HCT116 (cell line): ENCODE measurements at regions not wholly inside any gene's neighbourhood (a gene's known extent, or its start where the extent isn't known, plus 50 kb on each side); places are given as distances from the start of the nearest gene placed in this dataset.

ENCODE experiments used
- ATAC-seq: fragments of 200-7000 bp; cut with Tn5 transposase; 2 replicates; pipeline ENCODE4 v1.9.1; 2020; ENCODE audit warnings: mild to moderate bottlenecking, moderate library complexity
- BruUV-seq: library from RNA; stranded (reverse); fragments of 400-500 nt; replicated peaks from 2 replicates; lab custom pipeline; 2021; lab: Mats Ljungman, UMichigan
- CTCF ChIA-PET: fragments of 300-600 bp; sonication (Branson Sonifier 250); formaldehyde crosslinking; loops from one replicate; lab custom pipeline; 2021; ENCODE audit warnings: antibody characterized with exemption; lab: Charles Lee
- POLR2A ChIA-PET: fragments of 300-600, 350-600 bp; sonication (Branson Sonifier 250); formaldehyde crosslinking; loops from one replicate; lab custom pipeline; 2021; ENCODE audit warnings: antibody characterized with exemption; lab: Charles Lee
- RAD21 ChIA-PET, 2 experiments: fragments of 300-600 bp; sonication (Branson Sonifier 250); formaldehyde crosslinking; loops; one replicate each; lab custom pipeline; 2023; ENCODE audit warnings: low total read pairs in 2 of 2; ENCODE audit not compliant: uncharacterized antibody in 2 of 2, unreplicated experiment in 2 of 2, low non-redundant PET in 1 of 2; lab: Charles Lee
- DNase-seq: peaks from one replicate; pipeline ENCODE4 v3.0.0-alpha.2; 2010; ENCODE audit warnings: low read depth, low spot score
- H2AFZ ChIP-seq: fragments of 200-600 bp; shearing (Covaris generic), sonication (generic); 2 replicates; pipeline ENCODE4 v1.6.1; 2017; ENCODE audit warnings: low read depth, mixed run types, mixed read lengths, antibody characterized with exemption, low read length; ENCODE audit not compliant: poor library complexity, severe bottlenecking
- H3K27ac ChIP-seq: 2 replicates; pipeline ENCODE4 v1.5.1; 2012; ENCODE audit warnings: low read depth, low read length
- H3K27me3 ChIP-seq: fragments of 200-600 bp; sonication (generic); 2 replicates; pipeline ENCODE4 v1.6.1; 2016; ENCODE audit warnings: mixed run types, low read length, mixed read lengths; ENCODE audit not compliant: insufficient read depth
- H3K36me3 ChIP-seq, 2 experiments: fragments of 200-500 bp in 1 of 2; fragments of 200-600 bp in 1 of 2; sonication (Bioruptor generic) in 1 of 2; sonication (generic) in 1 of 2; 2 replicates each; pipeline versions ENCODE4 v1.5.1 to v1.6.1; 2014 to 2016; ENCODE audit warnings: low read length in 2 of 2, inconsistent platforms in 1 of 2, mixed read lengths in 1 of 2, mixed run types in 1 of 2; ENCODE audit not compliant: insufficient read depth in 2 of 2, control insufficient read depth in 1 of 2
- H3K4me1 ChIP-seq, 2 experiments: fragments of 200-600 bp in 1 of 2; sonication (generic) in 1 of 2; 2 replicates each; pipeline versions ENCODE4 v1.5.1 to v1.6.1; 2012 to 2017; ENCODE audit warnings: low read length in 2 of 2, inconsistent platforms in 1 of 2, mild to moderate bottlenecking in 1 of 2, mixed read lengths in 1 of 2, mixed run types in 1 of 2, moderate library complexity in 1 of 2; ENCODE audit not compliant: insufficient read depth in 2 of 2, control insufficient read depth in 1 of 2
- H3K4me2 ChIP-seq: fragments of 200-600 bp; sonication (generic); 2 replicates; pipeline ENCODE4 v1.6.1; 2017; ENCODE audit warnings: mixed run types, low read length, mixed read lengths
- H3K4me3 ChIP-seq, 2 experiments: fragments of 200-600 bp in 1 of 2; sonication (generic) in 1 of 2; replicated peaks in 1 of 2; 2 replicates each; pipeline ENCODE4 v1.5.1; 2011 to 2016; ENCODE audit warnings: low read length in 2 of 2, control low read depth in 1 of 2, low read depth in 1 of 2, mild to moderate bottlenecking in 1 of 2, mixed read lengths in 1 of 2, mixed run types in 1 of 2
- H3K79me2 ChIP-seq: fragments of 200-600 bp; sonication (generic); 2 replicates; pipeline ENCODE4 v1.6.1; 2017; ENCODE audit warnings: mild to moderate bottlenecking, mixed run types, low read length, moderate library complexity, mixed read lengths; ENCODE audit not compliant: insufficient read depth
- H3K9ac ChIP-seq: fragments of 200-600 bp; sonication (generic); 2 replicates; pipeline ENCODE4 v1.6.1; 2016; ENCODE audit warnings: low read length, mixed read lengths
- H3K9me2 ChIP-seq: fragments of 200-600 bp; sonication (generic), shearing (Covaris generic); 2 replicates; pipeline ENCODE4 v1.6.1; 2017; ENCODE audit warnings: mixed run types, mild to moderate bottlenecking, moderate library complexity; ENCODE audit not compliant: insufficient read depth
- H3K9me3 ChIP-seq, 2 experiments: fragments of 200-500 bp in 1 of 2; fragments of 200-600 bp in 1 of 2; sonication (Bioruptor generic) in 1 of 2; sonication (generic) in 1 of 2; 2 replicates each; pipeline ENCODE4 v1.6.1; 2014 to 2017; ENCODE audit warnings: low read length in 2 of 2, mixed read lengths in 2 of 2, inconsistent platforms in 1 of 2, low read depth in 1 of 2, mild to moderate bottlenecking in 1 of 2, mixed run types in 1 of 2, moderate library complexity in 1 of 2; ENCODE audit not compliant: control insufficient read depth in 1 of 2, insufficient read depth in 1 of 2
- H4K20me1 ChIP-seq: fragments of 200-600 bp; sonication (generic), shearing (Covaris generic); 2 replicates; pipeline ENCODE4 v1.6.1; 2017; ENCODE audit warnings: mixed run types, mild to moderate bottlenecking, moderate library complexity; ENCODE audit not compliant: insufficient read depth
- ATF3 ChIP-seq: IDR thresholded peaks from 2 replicates; pipeline ENCODE4 v1.6.1; 2012
- CBX3 ChIP-seq: IDR thresholded peaks from 2 replicates; pipeline ENCODE4 v1.6.1; 2012; ENCODE audit warnings: low read depth
- CEBPB ChIP-seq: IDR thresholded peaks from 2 replicates; pipeline ENCODE4 v1.6.1; 2012; ENCODE audit warnings: low read depth
- CTCF ChIP-seq, 3 experiments: fragments of 200-600 bp in 1 of 3; sonication (generic) in 1 of 3; IDR thresholded peaks in 2 of 3; conservative IDR thresholded peaks in 1 of 3; 2 replicates each; pipeline ENCODE4 v1.5.1; 2012 to 2017; ENCODE audit warnings: low read depth in 2 of 3, low read length in 2 of 3, antibody characterized with exemption in 1 of 3, borderline replicate concordance in 1 of 3, control low read depth in 1 of 3, mild to moderate bottlenecking in 1 of 3, mixed read lengths in 1 of 3, mixed run types in 1 of 3, moderate library complexity in 1 of 3; ENCODE audit not compliant: insufficient read depth in 1 of 3
- EGR1 ChIP-seq: IDR thresholded peaks from 2 replicates; pipeline ENCODE4 v1.6.1; 2012; ENCODE audit warnings: low read depth
- ELF1 ChIP-seq: IDR thresholded peaks from 2 replicates; pipeline ENCODE4 v1.6.1; 2012; ENCODE audit warnings: low read depth, borderline replicate concordance
- EZH2 ChIP-seq: fragments of 200-600 bp; sonication (generic); IDR thresholded peaks from 2 replicates; pipeline ENCODE4 v1.6.1; 2017; ENCODE audit warnings: antibody characterized with exemption, mixed run types
- EZH2phosphoT487 ChIP-seq: fragments of 200-600 bp; IDR thresholded peaks from 2 replicates; pipeline ENCODE4 v1.6.1; 2018; ENCODE audit warnings: antibody characterized with exemption, borderline replicate concordance
- FOSL1 ChIP-seq: IDR thresholded peaks from 2 replicates; pipeline ENCODE4 v1.6.1; 2012; ENCODE audit warnings: low read depth
- POLR2A ChIP-seq: IDR thresholded peaks from 2 replicates; pipeline ENCODE4 v1.7.0; 2011; ENCODE audit warnings: borderline replicate concordance; ENCODE audit not compliant: insufficient read depth, insufficient read length; ENCODE audit errors: extremely low read depth
- POLR2AphosphoS5 ChIP-seq: IDR thresholded peaks from 2 replicates; pipeline ENCODE4 v1.6.1; 2011; ENCODE audit warnings: mild to moderate bottlenecking, low read depth, low read length, moderate library complexity
- RAD21 ChIP-seq: IDR thresholded peaks from 2 replicates; pipeline ENCODE4 v1.6.1; 2012; ENCODE audit warnings: low read depth, mild to moderate bottlenecking
- SIN3A ChIP-seq: IDR thresholded peaks from 2 replicates; pipeline ENCODE4 v1.6.1; 2012; ENCODE audit warnings: low read depth
- SP1 ChIP-seq: IDR thresholded peaks from 2 replicates; pipeline ENCODE4 v1.6.1; 2012; ENCODE audit warnings: low read depth
- TCF7L2 ChIP-seq: IDR thresholded peaks from 2 replicates; pipeline ENCODE4 v1.7.0; 2011; ENCODE audit warnings: borderline replicate concordance, inconsistent platforms; ENCODE audit not compliant: insufficient read depth, insufficient read length; ENCODE audit errors: extremely low read depth
- ZBTB33 ChIP-seq: IDR thresholded peaks from 2 replicates; pipeline ENCODE4 v1.6.1; 2011; ENCODE audit warnings: mild to moderate bottlenecking, low read length, moderate library complexity; ENCODE audit not compliant: insufficient replicate concordance; ENCODE audit errors: extremely low read depth
- ZNF274 ChIP-seq: fragments of 200-500 bp; sonication (Bioruptor generic); IDR thresholded peaks from 2 replicates; pipeline ENCODE4 v1.6.1; 2014; ENCODE audit warnings: mild to moderate bottlenecking, low read depth, low read length, inconsistent platforms
- intact Hi-C: fragments of 100-400 bp; cut with micrococcal nuclease; formaldehyde crosslinking; loops from 2 replicates; pipeline ENCODE4 v1.10.0; 2022

GRCh38 chr20:12223057-12223456 is 305.4 kb downstream of the BTBD3 start:
- H2AFZ ChIP-seq = no peak overlapping the region
- DNase-seq (no peak), ATAC-seq (no peak)
- ChIA-PET POLR2A (no interaction called here), CTCF (no interaction called here), RAD21 (no interaction called here)
- no peak overlapping the region for H3K9ac ChIP-seq
- no peak overlapping the region for H3K27ac ChIP-seq
- no peaks in the 10 kb centered on the region for H3K9me2 ChIP-seq
- peaks cover 5 to 18% of the 10 kb centered on the region in 2 experiments; a peak in 2 of 4 replicates for H3K9me3 ChIP-seq
- no peaks in the 10 kb centered on the region for H3K79me2 ChIP-seq
- no peaks in the 10 kb centered on the region for H3K27me3 ChIP-seq
- no peaks in the 10 kb centered on the region for H3K4me1 ChIP-seq
- BruUV-seq = no TSS peak
- intact Hi-C loops = no loop called here
- H3K36me3 ChIP-seq = no peaks in the 10 kb centered on the region
- no peaks in the 10 kb centered on the region for H4K20me1 ChIP-seq
- no peak overlapping the region for H3K4me3 ChIP-seq
- H3K4me2 ChIP-seq = no peak overlapping the region
- no peak for TF ChIP-seq POLR2A
- TF ChIP-seq POLR2AphosphoS5 = no peak
- TF ChIP-seq CTCF (IDR thresholded peaks at IDR 0.05 in 2 of 3, conservative IDR thresholded peaks at IDR 0.05 in 1 of 3; ENCODE audit: borderline replicate concordance in 1 of 3, insufficient read depth in 1 of 3, low read depth in 2 of 3, low read length in 2 of 3) = no peak
- TF ChIP-seq FOSL1 = no peak
- TF ChIP-seq SP1 = no peak
- TF ChIP-seq CEBPB = no peak
- TF ChIP-seq TCF7L2 = no peak
- no peak for TF ChIP-seq ATF3
- no peak for TF ChIP-seq SIN3A
- TF ChIP-seq RAD21 = no peak
- TF ChIP-seq EZH2 = no peak
- no peak for TF ChIP-seq ZNF274
- TF ChIP-seq CBX3 = no peak
- TF ChIP-seq EGR1 = no peak
- no peak for TF ChIP-seq EZH2phosphoT487
- TF ChIP-seq ELF1 = no peak
- no peak for TF ChIP-seq ZBTB33
